ENCODE measurements at regions not wholly inside any gene's neighbourhood (a gene's known extent, or its start where the extent isn't known, plus 50 kb on each side); places are given as distances from the start of the nearest gene placed in this dataset.

DNA sequence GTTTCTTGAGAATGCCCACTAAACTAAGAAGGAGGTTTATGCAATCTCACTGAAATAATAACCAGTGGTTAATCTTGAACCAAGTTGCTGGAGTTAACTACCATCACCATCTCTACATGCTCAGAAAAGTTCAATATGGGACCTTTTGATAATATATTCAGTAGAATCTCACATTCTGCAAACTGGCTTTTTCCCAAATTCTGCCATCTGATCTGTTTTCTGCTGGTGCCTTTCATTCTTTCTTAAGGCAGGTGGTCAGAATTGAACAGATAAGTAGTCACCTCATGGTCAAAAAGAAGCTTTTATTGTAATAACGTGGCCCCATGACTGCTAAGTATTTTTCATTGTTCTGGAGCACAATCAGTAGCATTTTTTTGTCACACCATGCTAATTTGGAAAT is 229.0 kb upstream of the GK2 start:
- Histone ChIP-seq H3K9me3 (no peaks in the 10 kb centered on the region), H3K4me1 (ENCODE audit: control insufficient read depth in 1 of 2, low read depth in 2 of 2) (no peaks in the 10 kb centered on the region), H3K36me3 (no peaks in the 10 kb centered on the region), H3K4me3 (no peak overlapping the region), H3K27ac (no peak overlapping the region), H3K27me3 (replicated peaks; ENCODE audit: insufficient read depth) (no peaks in the 10 kb centered on the region)
- DNase-seq (ENCODE audit: low spot score) (no peak), ATAC-seq (ENCODE audit: insufficient number of reproducible peaks, low FRiP score, low read depth) (no peak)
- TF ChIP-seq, protein P1, sequence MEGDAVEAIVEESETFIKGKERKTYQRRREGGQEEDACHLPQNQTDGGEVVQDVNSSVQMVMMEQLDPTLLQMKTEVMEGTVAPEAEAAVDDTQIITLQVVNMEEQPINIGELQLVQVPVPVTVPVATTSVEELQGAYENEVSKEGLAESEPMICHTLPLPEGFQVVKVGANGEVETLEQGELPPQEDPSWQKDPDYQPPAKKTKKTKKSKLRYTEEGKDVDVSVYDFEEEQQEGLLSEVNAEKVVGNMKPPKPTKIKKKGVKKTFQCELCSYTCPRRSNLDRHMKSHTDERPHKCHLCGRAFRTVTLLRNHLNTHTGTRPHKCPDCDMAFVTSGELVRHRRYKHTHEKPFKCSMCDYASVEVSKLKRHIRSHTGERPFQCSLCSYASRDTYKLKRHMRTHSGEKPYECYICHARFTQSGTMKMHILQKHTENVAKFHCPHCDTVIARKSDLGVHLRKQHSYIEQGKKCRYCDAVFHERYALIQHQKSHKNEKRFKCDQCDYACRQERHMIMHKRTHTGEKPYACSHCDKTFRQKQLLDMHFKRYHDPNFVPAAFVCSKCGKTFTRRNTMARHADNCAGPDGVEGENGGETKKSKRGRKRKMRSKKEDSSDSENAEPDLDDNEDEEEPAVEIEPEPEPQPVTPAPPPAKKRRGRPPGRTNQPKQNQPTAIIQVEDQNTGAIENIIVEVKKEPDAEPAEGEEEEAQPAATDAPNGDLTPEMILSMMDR (IDR thresholded peaks at IDR 0.05): no peak

DNA sequence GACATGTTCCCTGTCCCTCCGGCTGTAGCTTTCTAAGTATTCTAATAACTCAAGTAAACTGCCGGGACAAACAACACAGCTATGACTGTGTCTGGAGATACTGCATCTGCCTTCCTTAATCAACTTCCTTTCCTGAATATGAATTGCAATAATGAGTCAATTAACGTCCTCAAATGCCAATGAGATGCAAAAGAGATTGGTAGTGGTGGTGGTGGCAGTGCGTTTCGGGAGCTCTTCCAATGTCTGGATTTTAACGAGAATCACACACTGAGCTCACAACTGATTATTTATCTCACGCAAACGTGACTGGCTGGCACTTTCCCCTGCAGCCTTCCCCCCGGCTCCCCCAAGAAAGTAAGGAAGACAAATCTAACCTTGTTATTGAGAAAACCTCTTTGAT is 226.1 kb upstream of the GK2 start:
- Histone ChIP-seq H3K36me3 (no peaks in the 10 kb centered on the region), H3K27me3 (replicated peaks; ENCODE audit: insufficient read depth) (no peaks in the 10 kb centered on the region), H3K9me3 (no peaks in the 10 kb centered on the region), H3K27ac (no peak overlapping the region), H3K4me1 (ENCODE audit: control insufficient read depth in 1 of 2, low read depth in 2 of 2) (no peaks in the 10 kb centered on the region), H3K4me3 (no peak overlapping the region)
- DNase-seq (ENCODE audit: low spot score) (no peak), ATAC-seq (ENCODE audit: insufficient number of reproducible peaks, low FRiP score, low read depth) (no peak)
- TF ChIP-seq, protein P1 (IDR thresholded peaks at IDR 0.05): no peak

DNA sequence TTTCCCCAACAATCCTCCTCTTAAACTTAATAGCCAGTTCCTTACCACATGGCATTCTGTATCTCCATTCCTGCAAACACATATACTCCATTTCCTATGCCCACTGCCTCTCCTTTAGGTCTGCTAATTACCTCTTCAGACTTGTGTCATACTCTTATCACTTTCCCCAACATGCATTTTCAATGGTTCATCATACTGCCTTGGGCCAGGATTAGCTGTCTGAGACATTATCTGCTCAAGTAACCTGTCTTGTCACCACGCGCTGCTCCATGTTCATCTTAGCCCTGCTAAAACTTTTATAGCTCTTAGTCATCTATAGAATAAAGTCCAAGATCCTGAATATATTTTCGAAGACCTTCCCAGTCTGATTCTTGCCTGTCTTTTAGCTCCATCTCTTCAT is 224.1 kb upstream of the GK2 start:
- TF ChIP-seq, protein P1 (IDR thresholded peaks at IDR 0.05): no peak
- no peak for ATAC-seq (ENCODE audit: insufficient number of reproducible peaks, low FRiP score, low read depth)
- no peaks in the 10 kb centered on the region for H3K27me3 ChIP-seq (replicated peaks; ENCODE audit: insufficient read depth)
- no peaks in the 10 kb centered on the region for H3K9me3 ChIP-seq
- H3K4me1 ChIP-seq (ENCODE audit: control insufficient read depth in 1 of 2, low read depth in 2 of 2): peaks cover 0 to 1% of the 10 kb centered on the region in 2 donors
- no peak overlapping the region for H3K4me3 ChIP-seq
- DNase-seq (ENCODE audit: low spot score): no peak
- H3K36me3 ChIP-seq: no peaks in the 10 kb centered on the region
- H3K27ac ChIP-seq: no peak overlapping the region

DNA sequence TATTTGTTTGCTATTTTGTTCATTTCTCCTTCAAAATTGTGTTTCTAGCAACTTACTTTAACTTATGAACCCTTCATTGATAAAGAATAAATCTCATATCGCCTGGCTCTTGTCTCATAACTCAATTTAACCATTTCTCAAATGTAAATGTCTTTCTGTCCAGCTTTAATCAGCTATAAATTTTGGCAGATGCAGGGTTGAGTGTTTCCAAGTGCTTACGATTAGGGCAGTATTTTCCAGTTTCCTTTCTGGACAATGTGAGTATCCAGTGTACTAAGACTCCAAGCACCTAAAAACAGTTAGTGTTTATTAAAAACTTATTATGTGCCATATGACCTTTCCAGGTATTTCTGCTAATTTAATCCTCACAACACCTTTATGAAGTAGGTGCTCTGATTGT is 218.6 kb upstream of the GK2 start:
- Histone ChIP-seq H3K4me1 (ENCODE audit: control insufficient read depth in 1 of 2, low read depth in 2 of 2) (peaks cover 19 to 53% of the 10 kb centered on the region in 2 donors), H3K9me3 (no peaks in the 10 kb centered on the region), H3K27ac (peak overlapping the region; percentile 4 to 45), H3K36me3 (no peaks in the 10 kb centered on the region), H3K4me3 (peak overlapping the region; percentile 58), H3K27me3 (replicated peaks; ENCODE audit: insufficient read depth) (no peaks in the 10 kb centered on the region)
- DNase-seq (ENCODE audit: low spot score) (no peak), ATAC-seq (ENCODE audit: insufficient number of reproducible peaks, low FRiP score, low read depth) (no peak)
- TF ChIP-seq, protein P1 (IDR thresholded peaks at IDR 0.05): no peak

DNA sequence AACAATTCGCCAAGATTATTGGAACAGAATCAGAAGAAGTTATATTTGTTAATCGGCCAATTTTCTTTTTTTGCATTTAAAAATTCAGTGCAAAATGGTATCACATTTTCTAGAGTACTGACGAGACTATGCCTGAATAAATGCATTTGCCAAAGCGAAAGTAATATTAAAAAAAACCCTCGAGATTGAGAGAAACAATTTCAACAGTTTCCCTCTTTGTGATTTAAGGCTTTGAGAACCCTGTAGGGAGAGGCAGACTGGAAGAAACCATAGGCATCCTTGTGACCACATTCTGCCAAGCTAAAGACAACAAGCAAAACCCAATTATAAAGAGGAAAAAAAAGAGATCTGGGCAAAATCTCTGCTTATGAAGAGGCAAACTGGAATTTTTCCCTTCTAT is 218.1 kb upstream of the GK2 start:
- Histone ChIP-seq H3K27me3 (replicated peaks; ENCODE audit: insufficient read depth) (no peaks in the 10 kb centered on the region), H3K27ac (peak overlapping the region; percentile 4 to 45), H3K36me3 (no peaks in the 10 kb centered on the region), H3K4me1 (ENCODE audit: control insufficient read depth in 1 of 2, low read depth in 2 of 2) (peaks cover 19 to 53% of the 10 kb centered on the region in 2 donors), H3K9me3 (no peaks in the 10 kb centered on the region), H3K4me3 (peak overlapping the region; percentile 58)
- TF ChIP-seq, protein P1 (IDR thresholded peaks at IDR 0.05): no peak
- DNase-seq (ENCODE audit: low spot score) (no peak), ATAC-seq (ENCODE audit: insufficient number of reproducible peaks, low FRiP score, low read depth) (no peak)

Data from thoracic aorta (tissue), 2 donors.